GM18909 (cell line): ENCODE measurements at regions not wholly inside any gene's neighbourhood (a gene's known extent, or its start where the extent isn't known, plus 50 kb on each side); places are given as distances from the start of the nearest gene placed in this dataset.
"Not testable (repeated sequence)": the region's sequence is repeated elsewhere in the genome, so short reads cannot be mapped to it uniquely, and the experiment has no call there.

Experiments used
- ATAC-seq: cut with Tn5 transposase; IDR thresholded peaks from one replicate; pipeline ENCODE4 v1.9.1; 2021; ENCODE audit warnings: mild to moderate bottlenecking; ENCODE audit not compliant: unreplicated experiment, poor library complexity

GRCh38 chr6:141531040-141531439 lies 601.7 kb upstream of the GJE1 start:
- ATAC-seq: no peak

- no peak for ATAC-seq
These were observed 604.1 kb upstream of the GJE1 start for GRCh38 chr6:141528596-141528995.

GRCh38 chr6:141526985-141527384 lies 605.7 kb upstream of the GJE1 start:
- no peak for ATAC-seq

DNA sequence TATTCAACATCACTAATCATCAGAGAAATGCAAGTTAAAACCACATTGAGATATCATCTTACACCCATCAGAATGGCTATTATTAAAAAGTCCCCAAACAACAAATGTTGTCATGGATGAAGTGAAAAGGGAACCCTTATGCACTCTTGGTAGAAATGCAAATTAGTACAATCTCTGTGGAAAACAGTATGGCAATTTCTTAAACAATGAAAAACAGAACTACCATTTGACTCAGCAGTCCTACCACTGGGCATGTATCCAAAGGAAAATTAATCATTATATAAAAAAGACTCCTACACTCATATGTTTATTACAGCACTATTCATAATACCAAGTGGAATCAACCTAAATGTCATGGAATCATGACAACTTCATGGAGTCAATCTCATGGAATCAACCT lies 611.3 kb upstream of the GJE1 start:
- ATAC-seq: no peak

DNA sequence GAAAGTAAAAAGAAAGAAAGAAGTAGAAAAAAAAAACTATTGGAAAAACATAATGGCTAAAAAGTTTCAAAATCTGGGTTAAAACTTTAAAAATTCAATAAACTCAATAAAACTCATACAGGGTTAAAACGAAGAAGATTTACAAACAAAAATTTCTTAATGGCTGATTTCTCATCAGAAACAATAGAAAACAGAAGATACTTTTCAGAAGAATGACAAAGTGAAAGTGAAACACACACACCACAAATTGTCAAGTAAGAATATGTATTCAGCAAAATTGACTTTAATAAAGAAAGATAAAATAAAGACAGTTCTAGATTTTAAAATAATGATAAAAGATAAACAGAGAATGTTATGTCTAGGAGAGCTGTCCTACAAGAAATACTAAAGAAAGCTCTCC lies 618.9 kb upstream of the GJE1 start:
- no peak for ATAC-seq

- ATAC-seq: no peak
These were observed 621.9 kb upstream of the GJE1 start for GRCh38 chr6:141510803-141511202.

DNA sequence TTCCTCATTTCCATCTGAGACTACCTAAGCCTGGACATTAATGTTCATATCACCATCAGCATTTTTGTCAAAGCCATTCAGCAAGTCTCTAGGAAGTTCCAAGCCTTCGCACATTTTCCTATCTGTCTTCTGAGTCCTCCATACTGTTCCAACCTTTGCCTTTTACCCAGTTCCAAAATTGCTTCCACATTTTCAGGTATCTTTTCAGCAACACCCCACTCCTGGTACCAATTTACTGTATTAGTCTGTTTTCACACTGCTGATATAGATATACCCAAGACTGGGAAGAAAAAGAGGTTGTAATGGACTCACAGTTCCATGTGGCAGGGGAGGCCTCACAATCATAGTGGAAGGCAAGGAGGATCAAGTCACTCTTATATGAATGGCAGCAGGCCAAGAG lies 626.7 kb upstream of the GJE1 start:
- not testable (repeated sequence) for ATAC-seq

DNA sequence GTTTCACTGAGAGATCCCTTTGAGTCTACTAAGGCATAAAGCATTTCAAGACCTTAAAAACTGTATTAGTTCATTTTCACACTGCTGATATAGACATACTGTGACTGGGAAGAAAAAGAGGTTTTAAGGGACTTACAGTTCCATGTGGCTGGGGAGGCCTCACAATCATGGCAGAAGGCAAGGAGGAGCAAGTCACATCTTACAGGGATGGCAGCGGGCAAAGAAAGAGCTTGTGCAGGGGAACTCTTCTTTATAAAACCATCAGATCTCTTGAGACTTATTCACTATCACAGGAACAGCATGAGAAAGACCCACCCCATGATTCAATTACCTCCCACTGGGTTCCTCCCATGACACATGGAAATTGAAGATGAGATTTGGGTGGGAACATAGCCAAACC lies 628.4 kb upstream of the GJE1 start:
- not testable (repeated sequence) for ATAC-seq

- no peak for ATAC-seq
These were observed 631.1 kb upstream of the GJE1 start for GRCh38 chr6:141501616-141502015.

DNA sequence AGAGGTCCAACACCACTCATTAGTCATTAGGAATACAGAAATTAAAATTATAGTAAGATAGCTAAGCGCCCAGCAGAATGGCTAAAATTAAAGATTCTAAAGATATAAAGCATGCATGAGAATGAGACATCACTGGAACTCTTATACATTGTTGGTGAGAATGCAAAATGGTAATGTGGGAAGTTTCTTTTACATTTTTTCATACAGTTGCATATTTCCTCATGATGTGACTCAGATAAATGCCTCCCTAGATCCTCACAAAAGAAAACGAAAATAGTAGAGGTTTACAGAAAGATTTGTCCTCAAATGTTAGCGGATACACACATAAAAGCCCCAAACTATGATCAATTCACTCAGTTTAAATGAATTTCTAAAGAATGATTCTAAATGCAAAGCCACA lies 633.7 kb upstream of the GJE1 start:
- no peak for ATAC-seq

GRCh38 chr6:141492521-141493284 lies 640.0 kb upstream of the GJE1 start:
- ATAC-seq: no peak

DNA sequence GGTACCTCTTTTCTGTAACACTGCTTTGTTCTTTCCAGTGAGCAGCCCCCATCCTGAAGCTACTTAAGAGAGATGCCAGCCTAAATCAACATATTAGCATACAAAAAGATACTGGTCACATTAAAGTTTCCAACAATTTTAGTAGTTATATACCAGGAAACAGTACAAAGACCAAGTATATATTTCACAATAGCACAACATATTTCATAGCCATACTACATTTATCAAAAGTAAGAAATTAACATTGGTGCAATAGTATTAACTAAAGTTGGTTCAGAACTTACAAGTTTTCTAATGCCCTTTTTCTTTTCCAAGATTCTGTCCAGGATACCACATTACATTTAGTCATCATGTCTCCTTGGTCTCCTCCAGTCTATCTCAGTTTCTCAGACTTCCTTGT lies 641.0 kb upstream of the GJE1 start:
- ATAC-seq: no peak

DNA sequence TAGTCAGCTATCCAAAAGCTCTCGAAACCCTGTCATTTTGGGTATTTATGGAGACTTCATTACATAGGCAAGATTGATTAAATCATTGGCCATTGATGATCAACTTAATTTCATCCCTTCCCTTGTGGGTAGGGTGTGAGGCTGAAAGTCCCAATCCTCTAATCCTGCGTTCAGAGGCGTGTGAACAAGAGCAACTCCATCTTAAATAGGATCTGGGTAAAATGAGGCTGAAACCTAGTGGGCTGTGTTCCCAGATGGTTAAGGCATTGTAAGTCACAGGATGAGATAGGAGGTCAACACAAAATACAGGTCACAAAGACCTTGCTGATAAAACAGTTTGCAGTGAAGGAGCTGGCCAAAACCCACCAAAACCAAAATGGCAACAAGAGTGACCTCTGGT lies 641.7 kb upstream of the GJE1 start:
- ATAC-seq: no peak

- peak; percentile 53 for ATAC-seq
These were observed 644.2 kb upstream of the GJE1 start for GRCh38 chr6:141488488-141488887.

GRCh38 chr6:141486942-141487341 lies 645.8 kb upstream of the GJE1 start:
- no peak for ATAC-seq

DNA sequence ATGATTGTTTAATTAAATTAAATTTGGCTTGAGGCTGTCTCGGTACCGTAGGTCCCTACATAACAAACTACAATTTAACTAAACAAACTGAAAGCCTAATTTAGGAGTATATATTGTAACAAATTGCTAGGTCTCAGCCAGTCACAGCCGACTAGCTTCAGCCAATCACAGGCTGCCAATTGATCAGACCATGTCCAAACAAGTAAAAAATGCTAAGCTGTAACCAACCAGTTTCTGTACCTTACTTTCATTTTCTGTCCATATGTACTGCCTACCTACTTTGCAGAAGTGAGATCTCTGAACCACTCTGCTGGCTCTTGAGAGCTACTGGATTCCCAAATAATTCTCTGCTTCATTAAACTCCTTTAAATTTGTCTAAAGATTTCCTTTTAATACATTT lies 648.0 kb upstream of the GJE1 start:
- peak; percentile 83 for ATAC-seq

- peak; percentile 94 for ATAC-seq
These were observed 649.1 kb upstream of the GJE1 start for GRCh38 chr6:141483598-141484061.

DNA sequence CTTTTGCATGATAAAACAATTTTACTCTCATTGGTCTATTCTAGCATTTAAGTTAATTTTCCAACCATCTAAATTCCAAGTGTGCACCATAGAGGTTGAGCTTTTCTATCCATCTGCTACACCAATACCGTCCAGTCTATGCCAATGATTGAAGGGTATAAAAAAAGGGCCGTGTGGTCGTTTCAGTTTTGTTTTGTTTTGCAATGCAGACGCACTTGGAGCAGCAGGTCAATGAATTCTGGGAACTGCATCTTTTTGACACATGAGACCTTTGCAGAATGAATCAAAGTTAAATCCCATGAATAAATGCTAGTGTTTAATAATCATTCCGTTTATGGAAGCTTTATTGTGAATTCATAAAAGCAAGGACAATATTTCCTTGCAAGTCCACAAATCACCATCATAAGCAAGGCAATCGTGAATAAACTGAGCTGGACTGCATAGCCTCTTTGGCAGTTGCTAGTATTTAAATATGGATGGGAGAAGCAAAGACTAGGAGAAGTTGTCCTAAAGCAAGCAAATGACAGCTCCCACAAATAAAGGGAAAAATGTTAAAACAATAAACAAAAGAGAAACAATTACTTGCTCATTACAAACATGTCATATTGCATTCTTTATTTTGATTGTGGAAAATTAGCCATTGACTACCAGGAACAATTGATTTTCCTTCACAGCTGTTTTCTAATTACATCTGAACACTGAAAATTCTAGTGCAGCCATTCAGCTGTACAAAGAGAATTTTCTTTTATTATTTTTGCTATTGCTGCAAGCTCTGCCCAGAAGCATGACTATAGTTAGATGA lies 649.7 kb upstream of the GJE1 start:
- peak; percentile 2 for ATAC-seq

GRCh38 chr6:141475259-141475658 lies 657.5 kb upstream of the GJE1 start:
- no peak for ATAC-seq

DNA sequence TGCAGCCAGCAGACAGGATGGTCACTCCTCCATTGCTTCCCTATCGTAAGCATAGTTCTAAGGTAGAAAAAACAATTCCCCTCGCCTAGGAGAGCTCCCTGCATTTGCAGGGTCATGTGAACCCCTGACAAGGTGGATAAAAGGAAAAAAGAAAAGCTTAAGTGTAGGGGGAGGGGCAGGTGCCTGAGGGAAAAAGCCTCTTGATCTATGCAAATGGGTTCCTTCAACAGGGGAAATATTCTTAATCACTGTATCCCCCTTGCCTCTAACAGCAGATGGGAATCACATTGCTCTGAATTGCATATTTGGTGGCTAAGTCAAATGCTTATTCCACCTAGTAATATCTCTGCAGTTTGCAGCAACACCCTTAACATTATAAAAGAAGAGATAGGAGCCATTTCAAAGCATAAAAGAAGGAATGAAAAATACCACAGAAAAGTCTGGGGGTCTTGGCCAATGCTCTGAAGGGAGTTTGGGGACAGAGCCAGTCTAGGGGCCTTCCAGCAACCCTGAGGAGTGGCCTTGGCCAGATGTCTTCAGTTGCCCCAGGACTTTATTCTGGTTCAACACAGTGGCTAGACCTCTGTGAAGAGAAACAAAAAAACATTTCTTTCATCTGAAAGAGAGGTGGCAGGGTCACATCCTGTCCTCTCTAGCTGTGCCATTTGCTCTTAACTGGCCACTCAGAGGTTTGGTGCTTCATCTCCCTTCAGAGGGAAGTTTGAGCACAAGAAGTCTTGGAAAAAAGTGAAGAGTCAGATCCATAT lies 660.4 kb upstream of the GJE1 start:
- ATAC-seq: peak; percentile 52

GRCh38 chr6:141470810-141471209 lies 661.9 kb upstream of the GJE1 start:
- ATAC-seq: no peak
